ENCODE measurements at regions not wholly inside any gene's neighbourhood (a gene's known extent, or its start where the extent isn't known, plus 50 kb on each side); places are given as distances from the start of the nearest gene placed in this dataset.

DNA sequence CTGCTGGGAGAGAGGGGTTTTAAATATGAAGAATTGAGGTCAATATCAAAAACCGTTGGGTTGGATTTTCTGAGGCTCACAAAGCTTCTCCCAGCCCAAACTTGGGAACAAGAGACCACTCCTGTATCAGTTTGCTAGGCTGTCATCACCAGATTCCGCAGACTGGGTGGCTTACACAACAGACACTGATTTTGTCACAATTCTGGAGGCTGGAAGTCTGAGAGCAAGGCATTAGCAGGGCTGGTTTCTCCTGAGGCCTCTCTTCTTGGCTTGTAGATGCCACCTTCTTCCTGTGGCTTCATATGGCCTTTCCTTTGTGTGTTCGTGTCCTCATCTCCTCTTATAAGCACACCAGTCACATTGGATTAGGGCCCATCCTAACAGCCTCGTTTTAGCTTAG is 122.9 kb upstream of the COPS8 start:
- Histone ChIP-seq H3K4me1 (replicated peaks; ENCODE audit: insufficient read depth) (no peaks in the 10 kb centered on the region), H3K9me3 (ENCODE audit: insufficient read depth, low read depth) (no peaks in the 10 kb centered on the region), H3K4me3 (no peak overlapping the region), H4K20me1 (ENCODE audit: insufficient read depth) (no peaks in the 10 kb centered on the region), H3K79me2 (ENCODE audit: low read depth) (no peaks in the 10 kb centered on the region), H3K36me3 (ENCODE audit: low read depth) (no peaks in the 10 kb centered on the region), H2AFZ (no peak overlapping the region), H3F3A (ENCODE audit: insufficient read depth, low read depth) (no peaks in the 10 kb centered on the region), H3K27me3 (ENCODE audit: insufficient read depth, low read depth) (peaks cover 43% of the 10 kb centered on the region), H3K27ac (no peak overlapping the region), H3K4me2 (no peak overlapping the region), H3K9me2 (ENCODE audit: insufficient read depth) (no peaks in the 10 kb centered on the region)
- intact Hi-C loops (cut with micrococcal nuclease; ENCODE audit: unreplicated experiment): no loop called here
- ChIA-PET POLR2A (ENCODE audit: unreplicated experiment) (interaction anchor here (0.6 kb wide), 1 partner anchor 84 kb away, joined by 4 read pairs; no protein-coding TSS in a partner anchor), CTCF (no interaction called here)
- DNase-seq: no peak
- TF ChIP-seq, protein P1, sequence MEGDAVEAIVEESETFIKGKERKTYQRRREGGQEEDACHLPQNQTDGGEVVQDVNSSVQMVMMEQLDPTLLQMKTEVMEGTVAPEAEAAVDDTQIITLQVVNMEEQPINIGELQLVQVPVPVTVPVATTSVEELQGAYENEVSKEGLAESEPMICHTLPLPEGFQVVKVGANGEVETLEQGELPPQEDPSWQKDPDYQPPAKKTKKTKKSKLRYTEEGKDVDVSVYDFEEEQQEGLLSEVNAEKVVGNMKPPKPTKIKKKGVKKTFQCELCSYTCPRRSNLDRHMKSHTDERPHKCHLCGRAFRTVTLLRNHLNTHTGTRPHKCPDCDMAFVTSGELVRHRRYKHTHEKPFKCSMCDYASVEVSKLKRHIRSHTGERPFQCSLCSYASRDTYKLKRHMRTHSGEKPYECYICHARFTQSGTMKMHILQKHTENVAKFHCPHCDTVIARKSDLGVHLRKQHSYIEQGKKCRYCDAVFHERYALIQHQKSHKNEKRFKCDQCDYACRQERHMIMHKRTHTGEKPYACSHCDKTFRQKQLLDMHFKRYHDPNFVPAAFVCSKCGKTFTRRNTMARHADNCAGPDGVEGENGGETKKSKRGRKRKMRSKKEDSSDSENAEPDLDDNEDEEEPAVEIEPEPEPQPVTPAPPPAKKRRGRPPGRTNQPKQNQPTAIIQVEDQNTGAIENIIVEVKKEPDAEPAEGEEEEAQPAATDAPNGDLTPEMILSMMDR (conservative IDR thresholded peaks at IDR 0.05): no peak
- no peak for TF ChIP-seq EZH2 (IDR thresholded peaks at IDR 0.05; ENCODE audit: low read depth)
- no TSS peak for BruUV-seq (replicated peaks)

DNA sequence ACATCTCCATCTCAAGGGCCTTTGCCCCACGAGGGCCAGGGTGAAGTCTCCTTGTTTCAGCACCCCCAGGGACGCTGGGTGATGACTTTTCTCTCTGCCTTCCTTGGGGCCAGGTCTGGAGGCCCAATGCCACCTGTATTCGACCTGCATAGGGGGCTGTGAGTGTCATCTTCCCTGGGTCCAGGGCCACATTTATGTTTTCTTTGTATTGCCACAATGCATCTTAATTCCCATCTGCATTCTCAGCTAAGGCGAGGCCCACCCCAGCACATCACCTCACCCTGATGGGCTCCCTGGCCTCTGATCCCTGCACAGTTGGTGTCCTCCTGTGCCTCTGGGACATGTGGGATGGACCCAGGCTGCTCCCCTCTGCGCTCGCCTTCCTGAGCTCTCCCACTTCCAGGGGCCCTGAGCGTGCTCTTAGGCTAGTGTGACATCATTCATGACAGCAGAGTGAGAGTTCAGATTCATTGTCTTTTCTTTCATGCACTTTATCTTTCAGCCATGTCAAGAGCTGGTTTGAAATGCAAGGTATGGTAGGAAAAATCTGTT is 122.0 kb upstream of the COPS8 start:
- CTCF ChIA-PET: no interaction called here

DNA sequence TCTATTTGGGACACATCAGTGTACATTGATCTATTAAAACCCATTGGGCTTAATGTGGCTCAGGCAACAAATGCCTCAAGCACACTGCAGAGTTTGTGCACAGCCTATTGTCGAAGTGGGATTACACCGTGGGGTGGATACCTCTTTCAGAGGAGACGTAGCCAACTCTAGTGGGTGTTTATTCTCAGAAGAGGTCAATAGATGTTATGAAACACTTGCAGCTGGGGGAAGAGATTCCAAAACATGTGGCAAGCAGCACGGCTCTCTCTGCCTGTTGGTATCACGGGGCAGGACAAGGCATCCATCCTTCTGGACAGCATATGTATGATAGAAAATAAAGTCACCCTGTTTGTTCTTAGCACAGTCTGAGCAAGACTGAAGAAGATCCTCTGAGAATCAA is 121.4 kb upstream of the COPS8 start:
- Histone ChIP-seq H3K27ac (no peak overlapping the region), H3K36me3 (ENCODE audit: low read depth) (no peaks in the 10 kb centered on the region), H3K4me2 (no peak overlapping the region), H3K4me3 (no peak overlapping the region), H3F3A (ENCODE audit: insufficient read depth, low read depth) (no peaks in the 10 kb centered on the region), H4K20me1 (ENCODE audit: insufficient read depth) (no peaks in the 10 kb centered on the region), H3K4me1 (replicated peaks; ENCODE audit: insufficient read depth) (no peaks in the 10 kb centered on the region), H3K27me3 (ENCODE audit: insufficient read depth, low read depth) (peaks cover 57% of the 10 kb centered on the region), H3K9me3 (ENCODE audit: insufficient read depth, low read depth) (no peaks in the 10 kb centered on the region), H3K9me2 (ENCODE audit: insufficient read depth) (no peaks in the 10 kb centered on the region), H2AFZ (no peak overlapping the region), H3K79me2 (ENCODE audit: low read depth) (no peaks in the 10 kb centered on the region)
- no TSS peak for BruUV-seq (replicated peaks)
- no peak for TF ChIP-seq EZH2 (IDR thresholded peaks at IDR 0.05; ENCODE audit: low read depth)
- TF ChIP-seq, protein P1 (conservative IDR thresholded peaks at IDR 0.05): no peak
- CTCF ChIA-PET: no interaction called here
- intact Hi-C loops (cut with micrococcal nuclease; ENCODE audit: unreplicated experiment): no loop called here
- no peak for DNase-seq
- POLR2A ChIA-PET (ENCODE audit: unreplicated experiment): no interaction called here

More for the DNA sequence above, 122.0 kb upstream of the COPS8 start:
- intact Hi-C loops (cut with micrococcal nuclease; ENCODE audit: unreplicated experiment): no loop called here
- DNase-seq: no peak
- H3K4me1 ChIP-seq (replicated peaks; ENCODE audit: insufficient read depth): no peaks in the 10 kb centered on the region
- TF ChIP-seq, protein P1 (conservative IDR thresholded peaks at IDR 0.05): no peak
- TF ChIP-seq EZH2 (IDR thresholded peaks at IDR 0.05; ENCODE audit: low read depth): no peak
- peaks cover 51% of the 10 kb centered on the region for H3K27me3 ChIP-seq (ENCODE audit: insufficient read depth, low read depth)
- no peaks in the 10 kb centered on the region for H3K9me2 ChIP-seq (ENCODE audit: insufficient read depth)
- no peak overlapping the region for H3K4me2 ChIP-seq
- H3K27ac ChIP-seq: no peak overlapping the region
- H2AFZ ChIP-seq: no peak overlapping the region
- H4K20me1 ChIP-seq (ENCODE audit: insufficient read depth): no peaks in the 10 kb centered on the region
- H3K36me3 ChIP-seq (ENCODE audit: low read depth): no peaks in the 10 kb centered on the region
- no peaks in the 10 kb centered on the region for H3K9me3 ChIP-seq (ENCODE audit: insufficient read depth, low read depth)
- no peaks in the 10 kb centered on the region for H3F3A ChIP-seq (ENCODE audit: insufficient read depth, low read depth)
- BruUV-seq (replicated peaks): no TSS peak
- no peaks in the 10 kb centered on the region for H3K79me2 ChIP-seq (ENCODE audit: low read depth)
- no peak overlapping the region for H3K4me3 ChIP-seq
- POLR2A ChIA-PET (ENCODE audit: unreplicated experiment): no interaction called here
